Gastroesophageal sphincter (tissue), 3 donors: ENCODE measurements at regions not wholly inside any gene's neighbourhood (a gene's known extent, or its start where the extent isn't known, plus 50 kb on each side); places are given as distances from the start of the nearest gene placed in this dataset.

Experiments
- POLR2A ChIP-seq, 2 donors: fragments of 450-650 bp; IDR thresholded peaks; one replicate each; pipeline ENCODE4 v1.6.1; 2017; ENCODE audit warnings: antibody characterized with exemption in 2 of 2, mild to moderate bottlenecking in 2 of 2, moderate library complexity in 1 of 2
- TF ChIP-seq, protein P1 (sequence below), 4 experiments: fragments of 200-600 bp in 2 of 4; fragments of 450-650 bp in 2 of 4; sonication (generic) in 1 of 4; IDR thresholded peaks; one replicate each; pipeline ENCODE4 v1.5.1; 2017 to 2019; ENCODE audit warnings: antibody characterized with exemption in 4 of 4, mild to moderate bottlenecking in 2 of 4, moderate library complexity in 2 of 4

DNA sequence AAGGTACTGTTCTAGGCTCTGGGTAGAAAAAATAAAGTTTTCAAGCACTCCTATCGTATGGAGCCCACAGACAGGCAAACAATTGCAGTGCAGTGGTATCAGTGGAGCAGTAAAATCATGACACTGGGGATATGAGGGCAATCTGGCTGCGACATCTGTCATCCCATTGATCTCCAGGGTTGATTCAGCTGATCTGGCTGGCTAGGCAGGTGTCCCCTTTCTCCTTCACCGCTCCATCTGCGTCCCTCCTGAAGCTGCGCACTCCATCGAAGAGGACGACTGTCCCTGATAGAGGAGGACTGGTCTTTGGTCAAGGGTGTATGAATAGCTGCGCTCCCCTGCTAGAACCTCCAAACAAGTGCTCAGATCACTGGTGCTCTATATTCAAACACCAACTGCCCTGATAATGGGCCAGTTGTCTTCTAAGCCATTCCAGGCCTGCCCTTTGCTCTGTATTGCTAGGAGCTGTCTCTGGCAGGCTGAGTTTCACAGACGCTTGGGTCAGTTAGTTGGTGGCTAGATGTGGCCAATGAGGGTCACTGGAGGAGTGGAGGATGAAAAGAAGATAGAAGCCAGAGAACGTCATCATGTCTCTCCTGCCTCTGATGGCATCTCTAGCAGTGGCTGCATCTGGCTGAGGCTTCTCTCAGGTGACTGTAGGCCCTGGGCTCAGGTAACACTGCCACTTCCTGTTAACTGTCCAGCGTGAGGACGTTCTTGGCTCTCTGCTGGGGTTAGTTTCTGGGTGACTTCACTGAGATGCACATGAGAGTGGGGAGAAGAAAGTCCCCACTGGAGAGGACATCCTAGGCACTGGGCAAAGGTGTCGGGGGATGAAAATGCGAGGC is 205.0 kb upstream of the FOXN3 start:
- TF ChIP-seq, protein P1, sequence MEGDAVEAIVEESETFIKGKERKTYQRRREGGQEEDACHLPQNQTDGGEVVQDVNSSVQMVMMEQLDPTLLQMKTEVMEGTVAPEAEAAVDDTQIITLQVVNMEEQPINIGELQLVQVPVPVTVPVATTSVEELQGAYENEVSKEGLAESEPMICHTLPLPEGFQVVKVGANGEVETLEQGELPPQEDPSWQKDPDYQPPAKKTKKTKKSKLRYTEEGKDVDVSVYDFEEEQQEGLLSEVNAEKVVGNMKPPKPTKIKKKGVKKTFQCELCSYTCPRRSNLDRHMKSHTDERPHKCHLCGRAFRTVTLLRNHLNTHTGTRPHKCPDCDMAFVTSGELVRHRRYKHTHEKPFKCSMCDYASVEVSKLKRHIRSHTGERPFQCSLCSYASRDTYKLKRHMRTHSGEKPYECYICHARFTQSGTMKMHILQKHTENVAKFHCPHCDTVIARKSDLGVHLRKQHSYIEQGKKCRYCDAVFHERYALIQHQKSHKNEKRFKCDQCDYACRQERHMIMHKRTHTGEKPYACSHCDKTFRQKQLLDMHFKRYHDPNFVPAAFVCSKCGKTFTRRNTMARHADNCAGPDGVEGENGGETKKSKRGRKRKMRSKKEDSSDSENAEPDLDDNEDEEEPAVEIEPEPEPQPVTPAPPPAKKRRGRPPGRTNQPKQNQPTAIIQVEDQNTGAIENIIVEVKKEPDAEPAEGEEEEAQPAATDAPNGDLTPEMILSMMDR (IDR thresholded peaks at IDR 0.05) = no peak
- no peak for TF ChIP-seq POLR2A (IDR thresholded peaks at IDR 0.05)
